Dermis microvascular lymphatic vessel endothelial cell (primary cell): ENCODE measurements at regions not wholly inside any gene's neighbourhood (a gene's known extent, or its start where the extent isn't known, plus 50 kb on each side); places are given as distances from the start of the nearest gene placed in this dataset.
"Not testable (repeated sequence)": the region's sequence is repeated elsewhere in the genome, so short reads cannot be mapped to it uniquely, and the experiment has no call there.

ENCODE experiments used
- DNase-seq, 2 donors: peaks; one replicate each; pipeline versions ENCODE4 v3.0.0 to v3.0.0-alpha.2; 2010; ENCODE audit warnings: low read depth in 2 of 2

DNA sequence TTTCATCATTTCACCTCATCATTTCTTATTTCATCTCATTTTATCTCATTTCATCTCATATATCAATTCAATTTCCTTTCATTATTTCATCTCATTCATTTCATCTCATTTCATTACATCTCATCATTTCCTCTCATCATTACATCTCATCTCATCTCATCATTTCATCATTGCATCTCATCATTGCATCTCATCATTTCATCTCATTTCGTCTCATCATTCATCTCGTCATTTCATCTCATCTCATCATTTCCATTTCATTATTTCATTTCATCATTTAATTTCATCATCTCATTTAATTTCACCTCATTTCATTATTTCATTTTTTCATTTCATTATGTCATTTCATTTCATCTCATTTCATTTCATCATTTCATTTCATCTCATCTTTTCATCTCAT lies 168.5 kb upstream of the FAM72C start:
- not testable (repeated sequence) for DNase-seq

- DNase-seq, result not testable (repeated sequence)
Observed at GRCh38 chr1:144105006-144105405, 133.2 kb upstream of the FAM72C start.

GRCh38 chr1:144104000-144104677 lies 132.4 kb upstream of the FAM72C start:
- DNase-seq, result peak in 1 of 2 donors; percentile 13

DNA sequence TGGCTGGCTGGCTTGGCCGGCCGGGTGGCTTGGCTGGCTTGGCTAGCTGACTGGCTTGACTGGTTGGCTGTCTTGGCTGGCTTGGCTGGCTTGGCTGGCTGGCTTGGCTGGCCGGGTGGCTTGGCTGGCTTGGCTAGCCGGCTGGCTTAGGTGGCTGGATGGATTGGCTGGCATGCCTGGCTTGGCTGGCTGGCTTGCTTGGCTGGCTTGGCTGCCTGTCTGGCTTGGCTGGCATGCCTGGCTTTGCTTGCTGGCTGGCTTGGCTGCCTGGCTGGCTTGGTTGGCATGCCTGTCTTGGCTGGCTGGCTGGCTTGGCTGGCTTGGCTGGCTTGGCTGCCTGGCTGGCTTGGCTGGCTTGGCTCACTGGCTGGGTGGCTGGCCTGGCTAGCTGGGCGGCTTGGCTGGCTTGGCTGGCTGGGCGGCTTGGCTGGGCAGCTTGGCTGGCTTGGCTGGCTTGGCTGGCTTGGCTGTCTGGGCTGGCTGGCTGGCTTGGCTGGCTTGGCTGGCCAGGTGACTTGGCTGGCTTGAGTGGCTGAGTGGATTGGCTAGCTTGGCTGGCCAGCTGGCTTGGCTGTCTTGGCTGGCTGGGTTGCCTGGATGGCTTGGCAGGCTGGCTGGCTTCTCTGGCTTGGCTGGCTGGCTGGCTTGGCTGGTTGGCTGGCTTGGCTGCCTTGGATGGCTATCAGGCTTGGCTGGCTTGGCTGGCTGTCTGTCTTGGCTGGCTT lies 131.5 kb upstream of the FAM72C start:
- not testable (repeated sequence) for DNase-seq

DNA sequence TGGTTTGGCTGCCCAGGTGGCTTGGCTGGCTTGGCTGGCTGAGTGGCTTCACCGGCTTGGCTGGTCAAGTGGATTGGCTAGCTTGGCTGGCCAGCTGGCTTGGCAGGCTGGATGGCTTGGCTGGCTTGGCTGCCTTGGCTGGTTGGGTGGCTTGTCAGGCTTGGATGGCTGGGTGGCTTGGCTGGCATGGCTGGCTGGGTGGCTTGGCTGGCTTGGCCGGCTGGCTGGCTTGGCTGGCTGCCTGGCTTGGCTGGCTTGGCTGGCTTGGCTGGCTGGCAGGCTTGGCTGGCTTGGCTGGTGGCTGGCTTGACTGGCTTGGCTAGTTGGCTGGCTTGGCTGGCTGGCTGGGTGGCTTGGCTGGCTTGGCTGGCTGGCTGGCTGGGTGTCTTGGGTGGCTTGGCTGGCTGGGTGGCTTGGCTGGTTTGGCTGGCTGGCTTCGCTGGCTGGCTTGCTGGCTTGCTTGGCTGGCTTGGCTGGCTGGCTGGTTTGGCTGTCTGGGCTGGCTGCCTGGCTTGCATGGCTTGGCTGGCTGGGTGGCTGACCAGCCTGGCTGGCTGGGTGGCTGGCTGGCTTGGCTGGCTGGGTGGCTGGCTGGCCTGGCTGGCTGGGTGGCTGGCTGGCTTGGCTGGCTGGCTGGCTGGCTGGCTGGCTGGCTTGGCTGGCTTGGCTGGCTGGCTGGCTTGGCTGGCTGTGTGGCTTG lies 130.4 kb upstream of the FAM72C start:
- not testable (repeated sequence) for DNase-seq

DNA sequence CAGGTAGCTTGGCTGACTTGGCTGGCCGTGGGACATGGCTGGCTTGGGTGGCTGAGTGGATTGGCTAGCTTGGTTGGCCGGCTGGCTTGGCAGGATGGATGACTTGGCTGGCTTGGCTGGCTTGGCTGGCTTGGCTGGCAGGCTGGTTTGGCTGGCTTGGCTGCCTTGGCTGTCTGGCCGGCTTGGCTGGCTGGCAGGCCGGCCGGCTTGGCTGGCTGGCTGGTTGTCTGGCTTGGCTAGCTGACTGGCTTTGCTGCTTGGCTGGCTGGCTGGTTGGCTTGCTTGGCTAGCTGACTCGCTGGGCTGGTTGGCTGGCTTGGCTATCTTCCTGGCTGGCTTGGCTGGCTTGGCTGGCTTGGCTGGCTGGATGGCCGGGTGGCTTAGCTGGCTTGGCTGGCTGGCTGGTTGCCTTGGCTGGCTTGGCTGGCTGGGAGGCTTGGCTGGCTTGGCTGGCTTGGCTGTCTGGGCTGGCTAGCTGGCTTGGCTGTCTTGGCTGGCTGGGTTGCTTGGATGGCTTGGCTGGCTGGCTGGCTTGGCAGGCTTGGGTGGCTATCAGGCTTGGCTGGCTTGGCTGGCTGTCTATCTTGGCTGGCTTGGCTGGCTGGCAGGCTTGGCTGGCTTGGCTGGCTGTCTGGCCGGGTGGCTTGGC lies 129.7 kb upstream of the FAM72C start:
- no peak for DNase-seq

- peak in 1 of 2 donors; percentile 29 for DNase-seq
Observed at GRCh38 chr1:144077167-144077841, 105.5 kb upstream of the FAM72C start.

DNA sequence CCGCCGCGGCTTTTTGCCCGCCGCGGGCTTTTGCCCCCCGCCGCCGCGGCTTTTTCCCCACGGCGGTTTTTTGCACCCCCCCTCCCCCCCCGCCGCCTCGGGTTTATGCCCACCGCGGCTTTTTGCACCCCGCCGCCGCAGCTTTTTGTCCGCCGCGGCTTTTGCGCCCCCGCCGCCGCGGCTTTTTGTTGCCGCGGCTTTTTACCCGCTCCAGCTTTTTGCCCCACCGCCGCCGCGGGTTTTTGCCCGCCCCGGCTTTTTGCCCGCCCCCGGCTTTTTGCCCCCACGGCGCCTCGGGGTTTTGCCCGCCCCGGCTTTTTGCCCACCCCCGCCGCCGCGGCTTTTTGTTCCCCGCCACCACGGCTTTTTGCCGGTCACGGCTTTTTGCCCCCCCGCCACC lies 104.9 kb upstream of the FAM72C start:
- DNase-seq, result not testable (repeated sequence)

DNA sequence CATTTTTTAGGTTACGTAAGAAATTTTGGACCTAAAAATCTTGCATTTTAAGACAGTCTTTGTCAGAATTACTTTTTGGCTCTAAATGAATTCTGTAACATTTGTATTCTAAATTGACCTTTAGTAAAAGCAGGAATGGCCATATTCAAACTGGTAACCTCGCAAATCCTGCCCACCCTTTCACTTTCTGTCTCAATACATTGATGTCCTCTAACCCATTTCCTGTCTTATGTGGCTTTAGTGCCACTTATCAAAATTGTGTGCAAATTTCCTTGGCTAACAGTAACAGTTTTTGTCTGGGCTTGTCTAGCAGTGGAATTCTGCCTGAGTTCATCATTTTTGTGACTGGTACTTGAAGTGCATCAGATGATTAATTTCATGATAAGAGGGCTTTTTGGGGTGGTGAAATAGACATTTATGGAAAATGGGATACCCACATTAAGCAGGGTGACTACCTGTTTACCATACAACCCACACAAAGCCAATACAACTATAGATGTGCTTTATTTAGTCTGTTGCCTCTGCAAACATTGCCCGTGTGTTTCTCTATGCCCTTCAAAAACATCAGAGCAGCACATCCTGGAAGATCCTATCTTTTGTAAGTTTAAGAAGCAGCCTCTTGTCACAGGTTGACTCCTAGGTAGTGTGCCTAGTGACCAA lies 98.7 kb upstream of the FAM72C start:
- DNase-seq, result not testable (repeated sequence)

DNA sequence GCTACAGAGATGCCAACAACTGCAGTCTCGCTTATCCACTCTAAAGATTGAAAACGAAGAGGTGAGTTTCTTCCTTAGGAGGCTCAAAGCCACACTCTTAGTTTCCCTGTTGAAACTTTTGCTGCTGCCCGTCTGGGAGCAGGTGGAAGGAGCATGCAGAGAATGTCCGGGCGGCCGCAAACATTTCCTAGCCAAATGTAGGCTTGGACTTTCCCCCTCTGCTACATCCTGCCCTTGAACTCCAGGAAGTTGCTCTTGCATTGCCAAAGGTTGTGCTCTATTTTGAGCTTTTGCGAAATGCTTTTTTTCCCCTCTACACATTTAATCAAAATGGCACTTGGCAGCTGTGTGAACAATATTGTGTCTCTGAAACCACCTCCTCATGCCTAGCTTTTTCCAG lies 95.3 kb upstream of the FAM72C start:
- not testable (repeated sequence) for DNase-seq

- not testable (repeated sequence) for DNase-seq
Observed at GRCh38 chr1:144066071-144066813, 94.5 kb upstream of the FAM72C start.

- not testable (repeated sequence) for DNase-seq
Observed at GRCh38 chr1:144065299-144066060, 93.7 kb upstream of the FAM72C start.

DNA sequence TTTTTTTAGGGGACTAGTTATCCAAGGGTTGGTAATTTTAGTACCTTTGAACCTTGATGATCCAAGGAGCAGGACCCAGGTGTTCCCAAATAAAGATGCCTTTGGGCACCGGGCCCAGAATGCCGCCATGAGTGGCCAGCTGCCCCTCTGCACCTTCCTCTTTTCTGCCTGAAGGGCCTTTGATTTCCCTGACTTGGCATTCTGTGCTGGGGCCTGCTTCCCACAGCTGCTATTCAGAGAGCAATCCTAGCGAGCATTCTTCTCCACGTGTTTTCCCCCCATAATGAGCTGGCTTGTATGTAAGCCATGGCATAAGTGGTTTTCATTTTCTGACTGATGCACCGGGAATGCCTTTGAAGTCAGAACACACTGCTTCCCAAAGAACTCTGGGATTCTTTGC lies 77.6 kb upstream of the FAM72C start:
- not testable (repeated sequence) for DNase-seq

DNA sequence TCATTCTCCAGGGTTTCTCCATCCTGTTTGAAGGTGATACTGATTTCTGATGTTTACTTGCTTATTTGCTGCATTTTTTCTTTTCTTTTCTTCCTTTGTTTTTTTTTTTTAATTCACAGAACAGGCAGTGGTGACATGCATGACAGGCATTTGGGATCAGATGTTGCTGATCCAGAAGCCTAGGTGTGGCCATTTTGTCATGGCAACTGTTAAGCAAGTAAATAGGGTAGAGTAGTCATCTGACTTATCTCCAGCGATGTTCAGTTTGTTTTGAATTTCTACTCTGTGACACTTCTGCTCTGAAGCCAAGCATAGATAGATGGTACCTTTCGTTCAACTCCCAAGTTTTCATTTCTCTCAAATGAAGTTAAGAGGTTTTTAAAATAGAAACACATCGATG lies 74.9 kb upstream of the FAM72C start:
- DNase-seq, result not testable (repeated sequence)

DNA sequence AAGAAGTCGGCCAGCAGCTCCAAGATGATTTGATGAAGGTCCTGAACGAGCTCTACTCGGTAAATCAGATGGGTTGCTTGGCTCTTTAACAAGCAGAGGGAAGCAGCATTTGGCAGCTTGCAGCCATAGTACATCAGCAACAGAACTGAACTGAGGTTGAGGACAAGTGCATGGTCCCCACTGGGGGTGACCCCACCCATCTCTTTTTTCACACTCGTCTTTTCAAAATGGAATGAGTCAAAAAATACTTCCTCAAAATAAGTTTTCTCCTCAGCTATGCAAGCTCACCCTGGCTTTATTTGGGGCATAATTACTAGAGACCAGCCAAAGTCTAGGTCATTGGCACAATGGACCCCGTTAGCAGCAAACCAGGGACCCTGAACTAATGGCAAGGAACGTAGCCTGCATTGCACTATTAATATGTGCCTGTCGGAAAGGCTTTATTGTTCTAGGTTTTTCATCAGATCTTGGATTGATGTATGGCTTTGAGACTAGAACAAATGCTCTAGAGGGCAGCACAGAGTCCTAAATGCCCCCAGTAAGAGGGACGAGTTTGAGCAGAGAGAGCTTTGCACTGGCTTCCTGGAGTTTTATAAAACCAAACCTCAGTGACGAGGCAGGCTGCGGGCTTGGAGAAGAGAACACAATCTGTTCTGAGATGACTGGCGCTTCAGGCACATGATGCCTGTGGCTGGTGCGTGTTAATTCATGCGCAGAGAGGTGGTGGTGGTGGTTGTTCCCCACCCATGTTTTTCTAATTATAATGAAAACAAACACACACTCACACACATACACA lies 74.2 kb upstream of the FAM72C start:
- peak; percentile 14 to 42 for DNase-seq

- not testable (repeated sequence) for DNase-seq
Observed at GRCh38 chr1:144042251-144042650, 70.5 kb upstream of the FAM72C start.

GRCh38 chr1:144040293-144040692 lies 68.5 kb upstream of the FAM72C start:
- DNase-seq, result not testable (repeated sequence)

GRCh38 chr1:144034045-144034444 lies 62.3 kb upstream of the FAM72C start:
- DNase-seq, result not testable (repeated sequence)
